HG02981 (cell line): ENCODE measurements at regions not wholly inside any gene's neighbourhood (a gene's known extent, or its start where the extent isn't known, plus 50 kb on each side); places are given as distances from the start of the nearest gene placed in this dataset.
"Not testable (repeated sequence)": the region's sequence is repeated elsewhere in the genome, so short reads cannot be mapped to it uniquely, and the experiment has no call there.

ENCODE experiments used
- ATAC-seq: cut with Tn5 transposase; IDR thresholded peaks from one replicate; pipeline ENCODE4 v1.9.1; 2021; ENCODE audit warnings: mild to moderate bottlenecking, moderate library complexity; ENCODE audit not compliant: unreplicated experiment

- no peak for ATAC-seq
Measured at GRCh38 chr9:110081395-110081794, 126.6 kb downstream of the C9orf152 start.

GRCh38 chr9:110083866-110084265, 124.1 kb downstream of the C9orf152 start:
- no peak for ATAC-seq

- ATAC-seq = no peak
Measured at GRCh38 chr9:110086537-110086936, 121.4 kb downstream of the C9orf152 start.

- ATAC-seq = no peak
Measured at GRCh38 chr9:110087605-110088004, 120.4 kb downstream of the C9orf152 start.

- ATAC-seq = no peak
Measured at GRCh38 chr9:110088099-110088498, 119.9 kb downstream of the C9orf152 start.

- no peak for ATAC-seq
Measured at GRCh38 chr9:110089681-110090370, 118.1 kb downstream of the C9orf152 start.

GRCh38 chr9:110092792-110093191, 115.2 kb downstream of the C9orf152 start:
- no peak for ATAC-seq

- no peak for ATAC-seq
Measured at GRCh38 chr9:110093417-110093816, 114.5 kb downstream of the C9orf152 start.

GRCh38 chr9:110093871-110094270, 114.1 kb downstream of the C9orf152 start:
- no peak for ATAC-seq

- no peak for ATAC-seq
Measured at GRCh38 chr9:110095161-110095595, 112.8 kb downstream of the C9orf152 start.

GRCh38 chr9:110095776-110096175, 112.2 kb downstream of the C9orf152 start:
- no peak for ATAC-seq

- ATAC-seq = not testable (repeated sequence)
Measured at GRCh38 chr9:110096674-110097073, 111.3 kb downstream of the C9orf152 start.

GRCh38 chr9:110099236-110100095, 108.5 kb downstream of the C9orf152 start:
- no peak for ATAC-seq

GRCh38 chr9:110101531-110102161, 106.3 kb downstream of the C9orf152 start:
- ATAC-seq = peak; percentile 76

GRCh38 chr9:110103257-110103656, 104.7 kb downstream of the C9orf152 start:
- ATAC-seq = no peak

GRCh38 chr9:110104261-110104809, 103.6 kb downstream of the C9orf152 start:
- ATAC-seq = no peak

- no peak for ATAC-seq
Measured at GRCh38 chr9:110105107-110105506, 102.9 kb downstream of the C9orf152 start.

GRCh38 chr9:110106661-110107060, 101.3 kb downstream of the C9orf152 start:
- ATAC-seq = no peak

GRCh38 chr9:110109333-110110092, 98.4 kb downstream of the C9orf152 start:
- no peak for ATAC-seq

GRCh38 chr9:110110154-110110553, 97.8 kb downstream of the C9orf152 start:
- peak; percentile 75 for ATAC-seq

GRCh38 chr9:110111868-110112267, 96.1 kb downstream of the C9orf152 start:
- ATAC-seq = no peak
